Activated CD4-positive, CD25-positive, alpha-beta regulatory T cell treated with anti-CD3 and anti-CD28 coated beads, Interleukin-2, amount 50 U/mL, for 72 hours (primary cell): ENCODE measurements at regions not wholly inside any gene's neighbourhood (a gene's known extent, or its start where the extent isn't known, plus 50 kb on each side); places are given as distances from the start of the nearest gene placed in this dataset.

ENCODE experiments used
- DNase-seq: peaks from one replicate; pipeline ENCODE4 v3.0.0; 2021

- DNase-seq, result no peak
These were observed 423.9 kb upstream of the MYT1L start for GRCh38 chr2:2754940-2755339.

GRCh38 chr2:2751715-2752315 is 420.7 kb upstream of the MYT1L start:
- no peak for DNase-seq

GRCh38 chr2:2750867-2751714 is 420.0 kb upstream of the MYT1L start:
- DNase-seq, result no peak

- DNase-seq, result no peak
These were observed 418.1 kb upstream of the MYT1L start for GRCh38 chr2:2749206-2749598.

GRCh38 chr2:2748399-2749205 is 417.5 kb upstream of the MYT1L start:
- DNase-seq, result no peak

- DNase-seq, result no peak
These were observed 416.8 kb upstream of the MYT1L start for GRCh38 chr2:2747797-2748301.

- no peak for DNase-seq
These were observed 415.7 kb upstream of the MYT1L start for GRCh38 chr2:2746731-2747130.

GRCh38 chr2:2744958-2745715 is 414.1 kb upstream of the MYT1L start:
- no peak for DNase-seq

- DNase-seq, result no peak
These were observed 413.0 kb upstream of the MYT1L start for GRCh38 chr2:2744107-2744506.

- no peak for DNase-seq
These were observed 412.1 kb upstream of the MYT1L start for GRCh38 chr2:2743164-2743571.

- no peak for DNase-seq
These were observed 411.7 kb upstream of the MYT1L start for GRCh38 chr2:2742726-2743125.

- no peak for DNase-seq
These were observed 409.2 kb upstream of the MYT1L start for GRCh38 chr2:2740238-2740775.

GRCh38 chr2:2739231-2739795 is 408.2 kb upstream of the MYT1L start:
- no peak for DNase-seq

GRCh38 chr2:2738684-2739083 is 407.6 kb upstream of the MYT1L start:
- DNase-seq, result no peak

GRCh38 chr2:2738276-2738675 is 407.2 kb upstream of the MYT1L start:
- no peak for DNase-seq

GRCh38 chr2:2735041-2735440 is 404.0 kb upstream of the MYT1L start:
- no peak for DNase-seq

GRCh38 chr2:2734308-2734707 is 403.2 kb upstream of the MYT1L start:
- no peak for DNase-seq

- DNase-seq, result no peak
These were observed 402.7 kb upstream of the MYT1L start for GRCh38 chr2:2733818-2734217.

GRCh38 chr2:2732331-2733119 is 401.4 kb upstream of the MYT1L start:
- DNase-seq, result no peak

GRCh38 chr2:2731816-2732284 is 400.8 kb upstream of the MYT1L start:
- DNase-seq, result no peak
